ENCODE measurements at regions not wholly inside any gene's neighbourhood (a gene's known extent, or its start where the extent isn't known, plus 50 kb on each side); places are given as distances from the start of the nearest gene placed in this dataset.
A peak's percentile ranks its signal among the peaks of the same experiment; 100 is the strongest.

GRCh38 chr1:182120411-182121258, 59.1 kb upstream of the ZNF648 start:
- DNase-seq, result peak; percentile 33

- peak; percentile 45 for DNase-seq
These were observed 58.1 kb upstream of the ZNF648 start for GRCh38 chr1:182119631-182120030.

GRCh38 chr1:182118851-182119250, 57.3 kb upstream of the ZNF648 start:
- DNase-seq, result no peak

GRCh38 chr1:182114627-182115023, 53.1 kb upstream of the ZNF648 start:
- DNase-seq, result no peak

- no peak for DNase-seq
These were observed 52.5 kb upstream of the ZNF648 start for GRCh38 chr1:182113879-182114626.

GRCh38 chr1:182111496-182111895, 50.0 kb upstream of the ZNF648 start:
- no peak for DNase-seq

Measured in fibroblast of skin of scalp (primary cell).